Stomach (tissue), 4 donors: ENCODE measurements at regions not wholly inside any gene's neighbourhood (a gene's known extent, or its start where the extent isn't known, plus 50 kb on each side); places are given as distances from the start of the nearest gene placed in this dataset.
"Not testable (repeated sequence)": the region's sequence is repeated elsewhere in the genome, so short reads cannot be mapped to it uniquely, and the experiment has no call there.

Experiments used
- EP300 ChIP-seq: sonication (generic); formaldehyde crosslinking; IDR thresholded peaks from one replicate; pipeline ENCODE4 v1.6.1; 2017; ENCODE audit warnings: antibody characterized with exemption
- TF ChIP-seq, protein P1 (sequence below), 7 experiments: fragments of 450-650 bp in 4 of 7; fragments of 200-600 bp in 3 of 7; sonication (generic) in 3 of 7; IDR thresholded peaks; one replicate each; pipeline ENCODE4 v1.5.1; 2016 to 2019; ENCODE audit warnings: antibody characterized with exemption in 7 of 7, control low read depth in 2 of 7, mild to moderate bottlenecking in 1 of 7

DNA sequence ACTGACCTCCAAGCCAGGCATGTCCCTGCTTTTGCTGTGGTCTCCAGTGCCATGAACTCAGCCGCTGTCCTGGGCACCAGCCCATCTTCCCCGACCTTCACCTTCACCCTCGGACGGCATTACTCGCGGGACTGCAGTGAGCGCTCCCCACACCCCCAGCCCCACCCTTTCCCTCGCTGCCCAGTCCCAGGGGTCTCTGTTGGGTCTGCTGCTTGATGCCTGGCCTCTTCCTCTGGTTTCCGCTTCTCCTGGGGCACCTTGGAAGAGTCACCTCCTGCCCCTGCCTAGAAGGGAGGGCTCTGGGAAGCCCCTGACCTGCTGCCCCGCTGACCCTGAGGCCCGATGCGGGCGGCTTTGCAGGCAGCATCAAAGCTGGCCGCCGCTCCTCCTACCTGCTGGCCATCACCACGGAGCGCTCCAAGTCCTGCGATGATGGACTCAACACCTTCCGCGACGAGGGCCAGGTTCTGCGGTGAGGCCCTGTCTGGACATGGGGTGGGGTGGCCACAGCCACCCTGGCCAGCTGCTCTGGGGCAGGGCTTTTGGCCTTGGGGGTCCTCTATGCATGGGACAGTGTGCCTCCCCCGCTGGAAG lies 102.3 kb downstream of the ZNF267 start:
- TF ChIP-seq, protein P1, sequence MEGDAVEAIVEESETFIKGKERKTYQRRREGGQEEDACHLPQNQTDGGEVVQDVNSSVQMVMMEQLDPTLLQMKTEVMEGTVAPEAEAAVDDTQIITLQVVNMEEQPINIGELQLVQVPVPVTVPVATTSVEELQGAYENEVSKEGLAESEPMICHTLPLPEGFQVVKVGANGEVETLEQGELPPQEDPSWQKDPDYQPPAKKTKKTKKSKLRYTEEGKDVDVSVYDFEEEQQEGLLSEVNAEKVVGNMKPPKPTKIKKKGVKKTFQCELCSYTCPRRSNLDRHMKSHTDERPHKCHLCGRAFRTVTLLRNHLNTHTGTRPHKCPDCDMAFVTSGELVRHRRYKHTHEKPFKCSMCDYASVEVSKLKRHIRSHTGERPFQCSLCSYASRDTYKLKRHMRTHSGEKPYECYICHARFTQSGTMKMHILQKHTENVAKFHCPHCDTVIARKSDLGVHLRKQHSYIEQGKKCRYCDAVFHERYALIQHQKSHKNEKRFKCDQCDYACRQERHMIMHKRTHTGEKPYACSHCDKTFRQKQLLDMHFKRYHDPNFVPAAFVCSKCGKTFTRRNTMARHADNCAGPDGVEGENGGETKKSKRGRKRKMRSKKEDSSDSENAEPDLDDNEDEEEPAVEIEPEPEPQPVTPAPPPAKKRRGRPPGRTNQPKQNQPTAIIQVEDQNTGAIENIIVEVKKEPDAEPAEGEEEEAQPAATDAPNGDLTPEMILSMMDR (IDR thresholded peaks at IDR 0.05), result not testable (repeated sequence)
- not testable (repeated sequence) for TF ChIP-seq EP300
